Myocyte (in vitro differentiated cells): ENCODE measurements at regions not wholly inside any gene's neighbourhood (a gene's known extent, or its start where the extent isn't known, plus 50 kb on each side); places are given as distances from the start of the nearest gene placed in this dataset.

Experiments
- DNase-seq: peaks from one replicate; pipeline ENCODE4 v3.0.0-alpha.2; 2012; ENCODE audit warnings: low read depth

DNA sequence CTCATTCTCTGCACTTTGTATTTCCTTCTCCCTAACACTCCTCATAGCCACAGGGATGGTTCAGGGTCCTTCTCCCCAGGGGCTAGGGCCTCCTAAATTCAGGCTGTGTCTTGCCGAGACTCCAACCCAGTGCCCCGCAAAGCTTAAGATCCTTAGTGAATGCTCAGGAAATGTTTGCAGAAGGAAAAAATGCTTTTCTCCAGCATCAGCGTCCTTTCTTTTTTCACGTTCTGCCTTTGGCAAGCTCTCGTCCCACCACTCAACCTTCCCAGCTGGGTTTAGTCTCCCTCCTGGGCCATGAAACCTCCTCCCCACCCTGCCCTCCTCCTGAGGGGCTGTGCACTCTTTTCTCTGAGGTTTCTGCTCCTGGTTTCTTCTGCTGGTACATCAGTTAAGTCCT, 503.8 kb upstream of the B3GAT1 start:
- DNase-seq: no peak

DNA sequence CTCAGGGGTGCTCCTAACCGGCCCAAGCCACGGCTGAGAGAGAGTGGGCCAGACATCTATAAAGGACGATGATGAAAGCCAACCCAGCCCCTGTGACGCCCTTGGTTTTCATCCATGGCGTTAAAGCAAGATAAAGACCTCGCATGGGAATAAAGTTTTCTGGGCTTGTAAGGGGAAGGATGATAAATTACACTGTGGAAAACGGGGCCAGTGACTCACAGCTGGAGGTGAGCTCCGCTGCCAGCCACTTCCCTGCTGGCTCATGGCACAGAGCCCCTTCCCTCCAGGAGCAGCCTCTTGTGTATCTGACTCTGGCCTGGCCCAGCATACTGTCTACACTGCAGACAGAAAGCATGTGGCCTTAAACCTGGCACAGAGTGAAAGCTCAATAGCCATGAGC, 503.2 kb upstream of the B3GAT1 start:
- no peak for DNase-seq

DNA sequence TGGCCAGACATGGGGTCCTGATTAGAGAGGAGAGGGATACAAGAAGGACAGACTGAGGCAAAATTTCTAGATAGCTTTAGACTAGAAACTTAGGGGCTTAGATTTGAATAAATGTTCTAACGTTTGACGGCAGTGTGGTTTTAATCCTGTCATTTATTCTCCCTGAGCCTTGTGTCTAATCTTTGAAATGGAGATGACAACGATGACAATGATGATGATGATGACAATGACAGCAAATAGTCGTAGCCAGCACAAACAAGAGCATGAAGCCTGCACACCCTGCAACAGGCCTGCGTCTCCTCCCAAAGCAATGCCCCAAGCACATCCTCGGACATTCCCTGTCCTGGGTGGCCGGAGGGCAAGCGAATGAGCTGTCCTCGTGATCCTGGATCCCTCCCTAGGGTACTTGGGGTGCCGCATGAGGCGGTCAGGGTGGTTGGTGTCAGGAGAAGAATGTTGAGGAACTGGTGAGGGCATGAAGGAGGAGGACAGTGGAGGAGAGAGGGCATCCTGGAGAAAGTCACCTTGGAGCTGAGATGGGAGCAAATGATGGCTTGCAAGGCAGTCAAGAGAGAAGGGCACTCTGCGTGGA, 502.1 kb upstream of the B3GAT1 start:
- no peak for DNase-seq

DNA sequence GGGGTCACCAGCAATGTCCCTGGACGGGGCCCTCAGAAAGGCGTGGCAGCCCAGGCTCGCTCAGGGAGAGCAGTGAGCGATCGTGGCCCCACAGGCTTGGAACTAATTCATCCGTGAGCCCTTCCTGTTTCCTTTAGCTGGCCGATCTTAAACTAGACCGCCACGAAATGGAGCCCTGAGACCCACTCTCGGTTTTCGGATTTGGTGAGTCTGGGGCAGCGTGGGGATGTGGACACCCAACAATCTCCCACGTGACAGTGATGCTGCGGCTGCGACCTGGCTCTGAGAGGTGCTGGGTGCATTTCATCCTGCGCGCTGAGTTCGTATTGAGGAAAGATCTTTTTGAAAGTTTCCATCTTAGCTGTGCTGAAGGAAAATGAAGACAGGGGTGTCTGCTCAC, 501.3 kb upstream of the B3GAT1 start:
- DNase-seq: no peak

DNA sequence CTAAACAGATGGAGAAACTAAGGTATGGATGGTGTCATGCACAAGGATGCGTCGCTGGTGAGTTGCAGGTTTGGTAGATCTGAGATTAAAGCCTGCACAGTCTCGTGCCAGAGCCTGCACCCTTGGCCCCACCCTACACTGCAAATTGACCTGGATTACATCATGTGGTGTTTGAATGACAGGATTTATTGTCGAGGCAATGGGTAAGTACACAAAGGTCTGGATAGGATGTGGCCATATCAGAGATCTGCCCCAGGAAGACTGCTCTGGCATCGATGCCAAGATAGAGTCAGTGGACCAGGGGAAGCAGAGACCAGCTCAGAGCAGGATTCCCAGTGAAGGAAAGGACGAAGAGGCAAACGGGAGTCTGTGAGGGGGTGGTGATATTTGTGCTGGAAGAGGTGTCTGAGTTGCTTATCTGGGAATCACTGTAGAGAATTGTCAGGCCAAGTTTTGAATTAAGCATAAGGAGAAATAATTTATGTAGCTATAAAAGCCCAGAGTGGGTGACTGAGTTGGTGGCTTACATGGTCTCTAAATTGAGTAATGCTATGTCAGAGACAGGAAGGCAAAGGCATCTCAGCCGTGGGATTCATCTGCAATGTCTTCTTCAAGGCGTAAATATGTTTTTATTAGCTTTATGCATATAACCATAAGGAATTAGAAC, 499.6 kb upstream of the B3GAT1 start:
- DNase-seq: no peak

DNA sequence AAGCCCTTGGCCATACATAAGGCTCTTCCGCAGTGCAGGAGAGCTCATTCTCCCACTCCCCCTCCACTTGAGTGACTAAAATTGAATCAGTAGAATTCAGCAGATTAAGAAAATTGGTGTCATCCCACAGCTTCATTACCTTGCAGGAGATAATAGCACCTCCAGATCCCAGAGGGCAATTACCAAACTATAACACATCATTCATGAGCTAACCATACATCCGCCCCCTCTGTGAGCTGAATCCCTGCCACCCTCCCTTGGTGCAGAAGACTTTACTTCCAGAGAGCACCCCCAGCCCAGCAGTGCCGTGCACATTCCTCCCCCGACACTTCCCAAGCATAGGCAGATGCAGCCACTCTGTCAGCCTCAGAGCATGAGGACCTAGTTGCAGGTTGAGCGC, 496.5 kb upstream of the B3GAT1 start:
- DNase-seq: no peak

DNA sequence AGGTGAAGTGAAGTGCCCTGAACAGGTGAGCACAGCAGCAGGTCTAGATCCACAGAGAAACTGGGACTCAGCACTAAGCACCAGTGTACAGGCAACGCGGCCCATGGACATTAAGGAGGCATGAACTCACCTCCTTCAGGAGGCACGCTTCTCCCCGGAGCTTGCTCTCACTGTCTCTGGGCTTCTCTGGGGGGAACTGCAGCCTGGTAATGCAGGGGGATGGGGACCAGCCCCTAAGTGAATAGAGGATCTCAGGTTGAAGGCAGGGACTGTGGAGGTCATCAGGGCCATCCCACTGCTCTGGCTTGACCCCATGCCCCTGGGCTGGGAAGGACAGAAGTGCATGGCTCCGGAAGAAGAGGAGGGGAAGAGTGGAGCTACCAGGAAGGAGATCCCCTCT, 495.6 kb upstream of the B3GAT1 start:
- DNase-seq: no peak

DNA sequence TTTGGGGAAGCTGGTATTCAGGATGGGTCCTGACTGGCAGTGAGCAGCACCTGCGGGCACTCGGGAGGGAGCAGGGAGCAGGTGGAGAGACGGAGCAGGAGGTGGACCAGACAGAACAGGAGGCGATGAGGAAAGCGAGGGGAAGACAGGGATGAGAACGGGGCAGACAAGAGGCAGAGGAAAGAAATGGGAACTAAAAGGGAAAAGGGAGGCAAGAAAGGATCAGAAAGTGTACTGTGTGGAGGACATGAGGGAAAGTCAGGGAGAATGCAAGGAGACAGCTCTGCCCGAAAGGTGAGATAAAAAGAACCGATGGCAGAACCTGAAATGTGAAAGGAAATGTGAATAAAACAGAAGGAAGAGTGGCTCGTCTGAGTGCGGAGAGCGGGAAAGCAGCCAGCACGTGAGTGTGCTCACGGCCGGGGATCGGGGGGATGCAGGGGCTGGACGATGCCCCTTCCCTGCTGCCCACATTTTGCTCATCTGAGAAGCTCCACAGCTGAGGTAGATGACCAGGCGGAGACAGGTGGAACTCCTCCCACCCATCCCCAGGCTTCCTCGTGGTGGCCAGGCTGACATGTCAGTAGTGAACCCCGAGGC, 494.4 kb upstream of the B3GAT1 start:
- DNase-seq: no peak

DNA sequence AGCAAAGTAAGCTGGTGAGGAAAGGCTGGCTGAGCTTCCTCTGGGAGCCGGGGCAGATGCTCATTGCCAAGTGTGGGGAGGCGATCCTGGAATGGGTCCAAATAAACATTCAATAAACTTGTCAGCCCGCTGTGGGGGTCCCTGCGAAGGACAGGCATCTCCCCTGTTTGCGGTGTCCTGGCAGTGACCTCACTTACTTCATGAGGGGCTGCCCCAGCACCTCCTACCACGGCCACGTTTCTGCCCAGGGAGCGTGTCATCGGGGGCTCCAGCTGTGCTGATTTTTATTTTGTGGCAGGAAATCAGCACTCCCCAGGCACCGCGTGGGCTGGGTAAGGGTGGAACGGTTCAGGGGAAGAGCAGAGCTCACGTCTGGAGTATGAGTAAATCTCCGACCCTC, 493.9 kb upstream of the B3GAT1 start:
- DNase-seq: no peak

DNA sequence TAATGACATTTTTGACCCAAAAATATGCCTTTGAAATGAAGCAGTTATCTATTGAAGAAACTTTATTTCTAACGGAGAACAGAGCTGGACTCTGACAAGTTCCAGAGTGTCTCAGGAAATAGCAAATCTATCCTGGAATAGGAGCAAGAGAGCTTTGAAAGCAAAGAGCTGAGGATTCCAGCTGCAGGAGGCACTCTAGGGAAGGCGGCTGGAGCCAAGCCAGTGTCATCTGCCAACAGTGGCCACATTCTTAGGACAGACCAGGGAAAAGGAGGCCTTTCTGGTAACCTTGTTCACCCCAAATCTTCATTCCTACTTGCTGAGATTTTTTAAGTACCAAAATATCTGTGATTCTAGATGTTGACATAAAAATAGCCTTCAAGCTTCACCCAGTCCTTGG, 493.5 kb upstream of the B3GAT1 start:
- no peak for DNase-seq

DNA sequence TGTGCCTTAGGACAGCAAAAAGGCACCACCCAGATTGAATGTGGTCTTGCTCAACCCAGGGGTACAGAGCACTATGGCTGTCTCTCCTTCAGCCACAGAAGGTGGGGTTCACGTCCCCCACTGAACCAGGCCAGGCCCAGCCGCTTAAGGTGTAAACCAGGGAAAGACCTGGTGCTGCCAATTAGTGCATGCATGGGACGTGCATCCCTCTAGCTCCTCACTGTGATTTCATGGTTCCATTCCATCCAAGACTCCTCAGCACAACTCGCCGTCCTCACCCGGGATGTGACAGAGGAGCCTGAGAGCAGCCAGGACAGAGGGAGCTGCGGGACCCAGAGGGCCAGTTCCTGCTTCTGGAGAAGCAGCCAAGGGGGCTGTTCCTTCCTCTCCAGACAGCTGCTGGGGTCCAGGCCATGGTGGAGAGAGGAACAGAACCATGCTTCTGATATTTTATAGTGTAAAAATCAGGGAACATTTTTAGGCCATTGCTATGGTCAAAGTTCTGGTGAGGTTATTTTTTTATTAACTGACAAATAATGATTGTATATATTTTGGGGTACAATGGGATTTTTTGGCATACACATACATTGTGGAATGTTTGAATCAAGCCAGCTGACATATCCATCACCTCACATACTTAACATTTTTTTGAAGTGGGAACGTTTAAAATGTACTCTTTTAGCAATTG, 492.2 kb upstream of the B3GAT1 start:
- DNase-seq: no peak

DNA sequence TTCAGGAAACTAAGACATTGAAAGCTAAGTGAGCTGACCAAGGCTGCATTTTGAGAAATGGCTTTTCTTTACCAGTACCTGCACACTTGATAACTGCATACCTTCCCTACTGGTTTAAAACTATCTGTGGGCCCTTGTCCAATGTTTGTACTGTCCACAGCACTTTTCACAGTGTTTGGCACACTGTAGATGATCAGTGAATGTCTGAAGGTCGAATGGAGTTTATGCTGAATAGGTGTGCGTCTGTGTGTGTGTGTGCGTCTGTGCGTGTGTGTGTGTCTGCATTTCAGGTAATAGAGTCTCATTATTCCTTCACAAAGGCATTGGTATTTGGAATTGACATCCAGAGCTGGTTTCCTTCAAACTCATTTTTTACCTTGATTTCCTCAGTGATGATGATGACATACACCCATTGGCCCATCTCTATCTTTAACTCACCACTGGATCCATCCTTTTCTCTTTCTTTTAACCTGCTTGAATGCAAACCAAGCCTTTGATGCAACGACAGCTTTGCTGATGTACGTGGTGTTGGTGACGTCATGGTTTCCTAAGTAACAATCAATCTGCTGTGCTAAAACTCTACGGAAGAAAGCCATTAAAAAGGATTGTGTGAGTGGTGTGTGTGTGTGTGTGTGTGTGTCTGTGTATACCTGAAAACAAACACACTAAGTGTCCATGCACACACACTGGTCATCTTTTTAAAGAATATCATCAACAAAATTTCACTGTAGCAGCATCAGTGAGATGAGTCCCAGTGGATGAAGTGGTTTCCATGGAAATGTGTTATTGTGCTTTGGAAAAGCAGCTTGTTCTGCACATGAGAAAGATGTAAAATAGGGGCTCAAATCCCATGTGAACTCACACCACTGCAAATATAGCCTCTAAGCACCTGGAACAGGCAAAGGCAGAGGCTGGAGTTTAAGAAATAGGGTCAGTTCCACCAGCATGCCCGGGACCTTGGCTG, 490.2 kb upstream of the B3GAT1 start:
- no peak for DNase-seq

DNA sequence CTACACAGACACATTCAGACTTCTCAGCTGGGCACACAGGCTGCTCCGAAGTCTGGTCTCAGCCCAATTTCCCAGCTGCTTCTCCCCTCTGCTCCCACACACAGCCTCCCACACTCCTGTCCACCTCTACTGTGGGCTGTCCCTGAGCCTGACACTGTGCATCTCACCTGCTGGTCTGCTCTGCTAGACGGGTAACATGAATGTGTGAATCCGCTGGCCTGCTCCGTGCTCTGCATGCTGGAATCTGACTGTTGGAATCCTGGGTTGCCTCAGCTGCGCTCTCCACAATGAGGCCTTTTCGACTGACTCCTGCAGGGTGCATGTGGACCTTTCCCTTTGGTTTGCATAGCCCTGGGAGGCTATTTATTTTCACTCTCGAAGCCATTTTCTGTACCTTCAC, 489.5 kb upstream of the B3GAT1 start:
- no peak for DNase-seq

DNA sequence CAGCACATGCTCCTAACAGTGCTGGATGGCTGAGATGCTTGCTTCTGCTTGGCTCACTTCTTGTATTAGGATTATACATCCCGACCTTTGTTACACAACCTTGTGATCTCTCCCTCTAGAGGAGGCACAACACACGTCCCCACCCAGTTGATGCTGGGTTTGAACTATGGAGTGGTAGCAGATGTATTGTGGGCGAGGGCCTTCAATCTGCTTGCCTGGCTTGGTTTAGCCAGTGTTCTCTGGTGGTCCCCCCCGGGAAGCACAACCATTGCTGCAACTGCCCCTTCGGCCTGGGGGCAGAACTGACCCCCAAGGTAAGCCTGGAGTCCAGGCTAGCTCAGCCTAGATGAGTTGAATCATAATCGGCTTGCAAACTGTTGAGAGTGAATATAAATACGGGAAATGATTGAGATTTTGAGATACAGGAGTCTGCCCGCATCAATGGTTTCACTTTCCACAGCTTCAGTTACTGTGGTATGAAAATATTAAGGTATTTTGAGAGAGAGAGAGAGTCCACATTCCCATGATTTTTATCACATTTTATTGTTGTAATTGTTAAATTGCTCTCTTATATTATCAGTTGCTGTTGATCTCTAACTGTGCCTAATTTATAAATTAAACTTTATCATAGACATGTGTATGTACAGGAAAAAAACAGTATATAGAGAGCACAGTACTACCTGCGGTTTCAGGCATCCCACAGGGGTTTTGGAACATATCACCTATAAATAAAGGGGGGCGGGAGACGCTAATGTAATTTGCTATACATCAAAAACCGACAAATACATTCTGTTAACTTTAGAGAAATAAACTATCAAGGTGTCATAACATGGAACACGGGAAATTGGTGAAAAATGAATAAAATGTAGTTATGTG, 482.0 kb upstream of the B3GAT1 start:
- no peak for DNase-seq

DNA sequence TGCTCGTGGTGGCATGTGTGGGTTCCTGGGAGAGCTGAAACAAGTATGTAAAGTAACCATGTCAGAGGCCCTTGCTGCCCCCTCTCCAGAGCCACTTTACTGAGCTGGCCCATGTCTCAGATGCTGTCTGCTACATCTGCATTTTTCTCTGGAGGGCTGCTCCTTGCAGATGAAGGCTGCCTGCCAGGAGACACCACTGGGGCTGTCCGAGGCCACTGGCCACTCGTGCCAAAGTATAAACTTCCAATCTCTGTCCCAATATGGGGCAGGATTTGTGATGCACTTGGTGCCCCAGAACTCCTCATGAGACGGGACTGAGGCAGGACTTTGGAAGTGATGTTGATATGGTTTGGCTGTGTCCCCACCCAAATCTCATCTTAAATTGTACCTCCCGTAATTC, 478.4 kb upstream of the B3GAT1 start:
- DNase-seq: no peak

DNA sequence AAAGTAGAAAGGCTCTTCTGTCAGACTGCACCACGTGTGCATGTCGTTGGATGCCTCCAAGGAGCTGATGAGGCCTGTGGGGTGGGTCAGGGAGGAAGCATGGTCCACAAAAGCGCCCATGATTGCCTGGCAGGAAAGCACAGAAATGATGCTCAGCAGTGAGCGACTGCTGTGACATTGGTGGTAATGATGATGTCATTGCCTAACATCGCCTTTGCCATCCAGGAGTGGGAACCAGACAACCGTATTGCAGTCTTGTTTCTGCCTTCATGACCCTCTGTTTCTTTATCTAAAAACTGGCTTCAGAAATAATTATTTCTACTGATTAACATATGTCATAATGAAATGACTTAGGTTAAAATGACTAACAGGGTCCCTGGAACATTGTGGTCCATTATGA, 477.8 kb upstream of the B3GAT1 start:
- no peak for DNase-seq

DNA sequence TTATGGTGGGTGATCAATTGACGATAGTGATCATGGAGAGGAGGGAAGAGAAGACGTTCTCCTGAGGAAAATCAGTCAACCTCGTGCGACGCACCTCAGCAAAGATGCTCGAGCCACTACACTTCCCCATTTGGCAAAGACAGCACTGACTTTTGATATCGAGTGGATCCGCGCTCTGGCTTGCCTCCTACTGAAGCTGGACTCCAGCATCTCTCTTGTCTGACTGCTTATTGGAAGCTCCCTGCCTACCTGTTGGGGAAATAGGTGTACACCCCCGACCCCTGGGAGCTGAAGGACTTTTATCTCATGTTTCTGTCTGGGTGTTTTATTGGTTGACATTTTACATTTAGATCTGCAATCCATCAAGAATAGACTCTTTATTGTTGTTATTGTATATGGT, 476.8 kb upstream of the B3GAT1 start:
- no peak for DNase-seq

DNA sequence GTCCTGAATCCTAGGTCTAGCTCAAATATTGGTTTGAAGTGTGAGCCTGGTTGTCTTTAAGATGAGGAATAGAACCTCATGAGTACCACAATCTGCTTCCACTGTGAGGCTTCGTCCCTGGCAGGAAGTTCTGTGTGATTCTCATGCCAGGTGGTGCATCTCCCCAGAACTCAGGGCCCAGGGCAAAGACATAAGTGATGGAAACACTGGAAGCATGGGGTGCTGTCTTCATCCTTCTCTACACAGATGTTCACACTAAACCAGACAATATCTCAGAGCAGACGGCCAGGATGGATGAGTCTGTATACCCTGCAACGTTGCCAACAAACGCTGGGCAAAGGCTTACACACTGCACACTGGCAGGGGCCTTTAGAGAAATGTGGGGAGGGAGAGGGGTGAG, 475.9 kb upstream of the B3GAT1 start:
- no peak for DNase-seq

DNA sequence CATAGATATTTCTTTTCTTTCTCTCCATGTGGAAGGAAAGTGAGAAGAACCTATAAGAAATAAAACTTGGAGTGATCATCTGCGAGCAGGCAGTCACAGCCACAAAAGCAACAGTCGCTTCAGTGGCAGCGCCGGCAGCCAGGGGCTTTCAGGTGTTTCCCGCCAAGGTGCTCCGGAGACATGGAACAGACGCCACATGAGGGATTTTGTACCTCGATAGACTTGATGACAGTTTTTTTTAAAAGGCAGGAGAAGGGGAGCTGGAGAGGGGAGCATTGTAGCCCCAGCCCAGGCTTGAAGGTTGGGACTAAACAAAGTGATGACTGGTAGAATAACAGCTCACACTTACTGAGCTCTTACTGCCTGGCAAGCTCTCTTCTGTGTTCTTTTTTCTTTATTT, 471.4 kb upstream of the B3GAT1 start:
- DNase-seq: no peak

DNA sequence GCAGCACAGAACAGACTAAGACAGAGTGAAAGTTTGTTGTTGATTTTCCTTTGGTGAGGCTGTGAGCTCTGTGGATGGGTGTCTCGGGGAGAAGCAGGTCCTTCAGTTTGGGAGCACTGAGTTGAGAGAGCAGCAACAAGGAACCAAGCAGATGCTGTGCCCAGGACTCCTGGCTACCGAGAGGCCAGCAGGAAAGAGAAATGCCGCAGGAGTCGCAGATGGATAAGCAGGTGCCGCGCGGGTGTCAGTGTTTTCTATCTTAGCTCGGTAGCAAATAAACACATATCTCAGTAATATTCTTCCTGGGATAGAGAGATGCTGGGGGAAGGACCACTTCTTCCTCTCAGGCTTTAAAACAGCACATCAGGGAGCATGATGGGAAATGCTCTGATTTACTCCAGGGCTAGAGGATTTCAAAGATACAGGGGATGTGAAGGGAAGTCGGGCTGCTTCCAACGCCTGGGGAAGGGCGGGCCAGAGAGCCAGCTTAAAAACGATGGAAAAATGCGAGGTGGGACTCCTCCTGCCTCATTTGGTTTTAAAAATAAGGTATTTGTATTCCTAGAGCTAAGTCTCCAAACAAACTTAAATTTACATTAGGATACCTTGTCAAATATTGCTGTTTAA, 470.7 kb upstream of the B3GAT1 start:
- no peak for DNase-seq
